ENCODE measurements at regions not wholly inside any gene's neighbourhood (a gene's known extent, or its start where the extent isn't known, plus 50 kb on each side); places are given as distances from the start of the nearest gene placed in this dataset.

DNA sequence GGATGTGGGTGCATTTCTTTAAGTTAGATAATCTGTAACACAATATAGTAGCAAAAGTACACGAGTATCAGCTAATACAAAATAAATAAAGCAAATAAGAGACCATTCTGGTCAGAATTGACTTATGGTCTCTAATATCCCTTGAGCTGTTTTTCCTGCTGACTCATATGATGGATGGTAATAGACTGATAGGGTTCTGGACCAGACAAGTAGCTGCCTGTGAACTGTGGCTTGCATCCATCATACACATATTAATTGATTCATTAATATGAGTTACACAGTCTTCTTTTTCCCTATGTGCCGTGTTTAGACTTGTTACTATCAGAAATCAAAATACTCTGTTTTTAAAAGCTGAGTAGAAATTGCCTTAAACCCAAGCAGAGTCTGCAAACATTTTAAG, 762.8 kb downstream of the GATA3 start:
- CTCF ChIA-PET, result no interaction called here
- no peak for TF ChIP-seq CTCF (IDR thresholded peaks at IDR 0.05; ENCODE audit: insufficient read depth in 1 of 2, low read depth in 1 of 2, low read length in 1 of 2, severe bottlenecking in 1 of 2, unreplicated experiment in 1 of 2)
- H3K36me3 ChIP-seq (ENCODE audit: control insufficient read depth, insufficient read depth, low read length), result no peaks in the 10 kb centered on the region
- no peaks in the 10 kb centered on the region for H3K36me3 Mint-ChIP-seq (ENCODE audit: insufficient read depth, unreplicated experiment)
- H3K4me1 ChIP-seq, result no peaks in the 10 kb centered on the region
- POLR2A ChIA-PET, result no interaction called here
- H3K9me3 ChIP-seq, result no peaks in the 10 kb centered on the region
- H3K27me3 ChIP-seq (replicated peaks; ENCODE audit: control insufficient read depth, insufficient read depth, low read length), result no peaks in the 10 kb centered on the region
- H3K9me3 Mint-ChIP-seq (ENCODE audit: unreplicated experiment), result no peaks in the 10 kb centered on the region
- no peak overlapping the region for H3K4me3 ChIP-seq (ENCODE audit: low read depth, low read length)
- no peaks in the 10 kb centered on the region for H3K27me3 Mint-ChIP-seq (ENCODE audit: insufficient read depth, unreplicated experiment)
- no peak overlapping the region for H3K4me3 Mint-ChIP-seq (ENCODE audit: unreplicated experiment)
- no peaks in the 10 kb centered on the region for H3K4me1 Mint-ChIP-seq (ENCODE audit: low read depth, unreplicated experiment)
- BruUV-seq (replicated peaks), result no TSS peak
- intact Hi-C loops (cut with micrococcal nuclease; ENCODE audit: unreplicated experiment), result no loop called here
- DNase-seq, result no peak
- no peak overlapping the region for H3K27ac Mint-ChIP-seq (ENCODE audit: unreplicated experiment)

DNA sequence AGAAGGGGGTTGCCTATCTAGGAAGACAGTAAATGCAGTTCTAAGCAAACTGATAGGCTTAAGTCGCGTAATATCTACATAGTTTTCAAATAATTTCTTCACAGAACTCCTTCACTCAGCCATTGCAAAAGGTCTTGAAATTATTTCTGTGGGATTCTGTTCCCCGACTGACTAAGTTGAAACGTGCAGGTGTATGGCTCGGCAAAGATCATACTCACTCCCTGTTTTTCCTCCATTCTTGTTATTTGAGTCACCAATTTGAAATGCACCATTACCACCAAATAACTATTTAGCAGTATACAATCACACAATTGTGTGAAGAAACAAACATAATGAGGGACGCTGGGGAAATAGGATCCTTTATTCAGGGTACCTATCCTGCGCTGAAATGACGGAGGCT, 771.1 kb downstream of the GATA3 start:
- Mint-ChIP-seq H3K36me3 (ENCODE audit: insufficient read depth, unreplicated experiment) (no peaks in the 10 kb centered on the region), H3K9me3 (ENCODE audit: unreplicated experiment) (no peaks in the 10 kb centered on the region), H3K27me3 (ENCODE audit: insufficient read depth, unreplicated experiment) (no peaks in the 10 kb centered on the region), H3K4me3 (ENCODE audit: unreplicated experiment) (no peak overlapping the region), H3K27ac (ENCODE audit: unreplicated experiment) (no peak overlapping the region), H3K4me1 (ENCODE audit: low read depth, unreplicated experiment) (no peaks in the 10 kb centered on the region)
- H3K36me3 ChIP-seq (ENCODE audit: control insufficient read depth, insufficient read depth, low read length), result no peaks in the 10 kb centered on the region
- CTCF ChIA-PET, result no interaction called here
- no TSS peak for BruUV-seq (replicated peaks)
- H3K9me3 ChIP-seq, result no peaks in the 10 kb centered on the region
- H3K27me3 ChIP-seq (replicated peaks; ENCODE audit: control insufficient read depth, insufficient read depth, low read length), result no peaks in the 10 kb centered on the region
- H3K4me1 ChIP-seq, result no peaks in the 10 kb centered on the region
- H3K4me3 ChIP-seq (ENCODE audit: low read depth, low read length), result no peak overlapping the region
- intact Hi-C loops (cut with micrococcal nuclease; ENCODE audit: unreplicated experiment), result no loop called here
- DNase-seq, result no peak
- POLR2A ChIA-PET, result no interaction called here
- no peak for TF ChIP-seq CTCF (IDR thresholded peaks at IDR 0.05; ENCODE audit: insufficient read depth in 1 of 2, low read depth in 1 of 2, low read length in 1 of 2, severe bottlenecking in 1 of 2, unreplicated experiment in 1 of 2)

DNA sequence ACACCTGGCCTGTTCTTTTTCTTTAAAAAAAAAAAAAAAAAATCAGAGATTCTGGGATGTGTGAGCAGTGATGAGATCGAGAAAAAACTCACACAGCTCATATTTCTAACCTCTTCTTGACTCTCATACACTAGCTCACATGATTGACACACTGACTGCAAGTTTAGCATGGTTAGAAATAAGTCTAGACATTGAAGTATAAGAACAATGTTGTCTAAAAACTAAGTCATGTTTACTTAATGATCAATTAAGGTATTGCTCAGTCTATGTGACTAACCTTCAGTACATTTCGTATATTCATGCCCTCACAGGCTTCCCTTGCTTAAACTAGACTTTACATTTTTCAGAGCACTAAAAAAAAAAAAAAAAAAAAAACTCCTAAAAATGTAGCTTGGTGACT, 775.1 kb downstream of the GATA3 start:
- Mint-ChIP-seq H3K4me1 (ENCODE audit: low read depth, unreplicated experiment) (no peaks in the 10 kb centered on the region), H3K4me3 (ENCODE audit: unreplicated experiment) (no peak overlapping the region), H3K27ac (ENCODE audit: unreplicated experiment) (no peak overlapping the region), H3K27me3 (ENCODE audit: insufficient read depth, unreplicated experiment) (no peaks in the 10 kb centered on the region), H3K9me3 (ENCODE audit: unreplicated experiment) (no peaks in the 10 kb centered on the region), H3K36me3 (ENCODE audit: insufficient read depth, unreplicated experiment) (no peaks in the 10 kb centered on the region)
- Histone ChIP-seq H3K4me1 (no peaks in the 10 kb centered on the region), H3K4me3 (ENCODE audit: low read depth, low read length) (no peak overlapping the region), H3K9me3 (no peaks in the 10 kb centered on the region), H3K36me3 (ENCODE audit: control insufficient read depth, insufficient read depth, low read length) (no peaks in the 10 kb centered on the region), H3K27me3 (replicated peaks; ENCODE audit: control insufficient read depth, insufficient read depth, low read length) (no peaks in the 10 kb centered on the region)
- no TSS peak for BruUV-seq (replicated peaks)
- ChIA-PET CTCF (no interaction called here), POLR2A (no interaction called here)
- intact Hi-C loops (cut with micrococcal nuclease; ENCODE audit: unreplicated experiment), result no loop called here
- no peak for DNase-seq
- TF ChIP-seq CTCF (IDR thresholded peaks at IDR 0.05; ENCODE audit: insufficient read depth in 1 of 2, low read depth in 1 of 2, low read length in 1 of 2, severe bottlenecking in 1 of 2, unreplicated experiment in 1 of 2), result no peak
